GM19238 (cell line): ENCODE measurements at regions not wholly inside any gene's neighbourhood (a gene's known extent, or its start where the extent isn't known, plus 50 kb on each side); places are given as distances from the start of the nearest gene placed in this dataset.
"Not testable (repeated sequence)": the region's sequence is repeated elsewhere in the genome, so short reads cannot be mapped to it uniquely, and the experiment has no call there.

ENCODE experiments used
- DNase-seq: peaks from one replicate; pipeline ENCODE4 v3.0.0; 2011; ENCODE audit warnings: low spot score; ENCODE audit not compliant: insufficient read length

- DNase-seq = no peak
Measured at GRCh38 chr1:228891272-228892034, 156.2 kb downstream of the RHOU start.

DNA sequence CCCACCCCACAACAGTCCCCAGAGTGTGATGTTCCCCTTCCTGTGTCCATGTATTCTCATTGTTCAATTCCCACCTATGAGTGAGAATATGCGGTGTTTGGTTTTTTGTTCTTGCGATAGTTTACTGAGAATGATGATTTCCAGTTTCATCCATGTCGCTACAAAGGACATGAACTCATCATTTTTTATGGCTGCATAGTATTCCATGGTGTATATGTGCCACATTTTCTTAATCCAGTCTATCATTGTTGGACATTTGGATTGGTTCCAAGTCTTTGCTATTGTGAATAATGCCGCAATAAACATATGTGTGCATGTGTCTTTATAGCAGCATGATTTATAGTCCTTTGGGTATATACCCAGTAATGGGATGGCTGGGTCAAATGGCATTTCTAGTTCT is 156.9 kb downstream of the RHOU start:
- DNase-seq = not testable (repeated sequence)

DNA sequence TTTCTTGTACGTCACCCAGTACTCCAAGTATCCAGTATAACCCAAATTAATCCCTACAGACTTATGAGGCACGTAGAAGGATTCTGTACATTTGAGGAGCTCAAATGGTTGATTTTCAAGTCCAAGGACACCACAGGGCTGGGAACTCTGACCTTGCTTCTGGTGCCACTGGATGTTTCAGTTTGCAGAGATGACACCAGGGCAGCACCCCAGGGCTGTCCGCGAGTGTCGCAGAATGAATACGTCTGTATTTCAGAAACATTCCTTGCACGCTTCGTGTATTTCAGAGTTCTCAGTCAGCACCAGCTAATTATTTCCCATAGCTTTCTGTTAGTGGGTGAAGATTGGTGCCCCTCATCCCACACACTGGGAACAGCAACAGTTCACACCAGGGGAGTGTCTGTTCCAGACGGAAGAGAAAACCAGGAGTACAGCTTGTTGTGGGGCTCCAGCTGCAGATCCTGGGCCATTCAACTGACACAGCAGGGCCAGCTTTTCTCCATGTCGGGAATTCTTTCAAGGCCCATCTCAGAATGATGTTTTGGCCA is 159.2 kb downstream of the RHOU start:
- DNase-seq = no peak

GRCh38 chr1:228897901-228898300 is 162.6 kb downstream of the RHOU start:
- DNase-seq = no peak

GRCh38 chr1:228898582-228898992 is 163.3 kb downstream of the RHOU start:
- DNase-seq = peak; percentile 26

DNA sequence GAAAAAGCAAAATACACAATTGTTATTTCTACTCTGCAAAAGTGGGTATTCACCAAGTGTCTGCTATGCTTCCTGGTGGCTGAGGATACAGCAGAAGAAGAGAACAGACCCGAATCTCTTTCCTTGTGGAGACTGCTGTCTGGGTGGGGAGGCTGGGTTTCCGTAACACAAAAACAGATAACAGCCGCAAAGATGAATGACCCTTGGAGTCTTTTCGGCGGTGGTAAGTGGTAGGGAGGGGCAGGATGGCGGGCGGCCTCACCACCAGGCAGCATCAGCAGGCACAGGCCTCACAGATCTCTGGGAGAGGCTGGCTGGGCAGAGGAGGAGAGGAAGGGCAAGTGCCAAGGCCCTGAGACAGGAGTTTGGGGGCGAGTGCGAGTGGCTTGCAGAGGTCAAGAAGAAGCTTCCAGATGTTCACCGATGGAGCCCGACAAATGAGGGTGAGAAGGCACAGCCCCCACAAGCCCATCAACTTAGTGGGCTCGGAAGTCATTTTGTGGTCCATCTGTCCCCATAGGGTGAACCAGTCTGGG is 164.2 kb downstream of the RHOU start:
- DNase-seq = no peak

DNA sequence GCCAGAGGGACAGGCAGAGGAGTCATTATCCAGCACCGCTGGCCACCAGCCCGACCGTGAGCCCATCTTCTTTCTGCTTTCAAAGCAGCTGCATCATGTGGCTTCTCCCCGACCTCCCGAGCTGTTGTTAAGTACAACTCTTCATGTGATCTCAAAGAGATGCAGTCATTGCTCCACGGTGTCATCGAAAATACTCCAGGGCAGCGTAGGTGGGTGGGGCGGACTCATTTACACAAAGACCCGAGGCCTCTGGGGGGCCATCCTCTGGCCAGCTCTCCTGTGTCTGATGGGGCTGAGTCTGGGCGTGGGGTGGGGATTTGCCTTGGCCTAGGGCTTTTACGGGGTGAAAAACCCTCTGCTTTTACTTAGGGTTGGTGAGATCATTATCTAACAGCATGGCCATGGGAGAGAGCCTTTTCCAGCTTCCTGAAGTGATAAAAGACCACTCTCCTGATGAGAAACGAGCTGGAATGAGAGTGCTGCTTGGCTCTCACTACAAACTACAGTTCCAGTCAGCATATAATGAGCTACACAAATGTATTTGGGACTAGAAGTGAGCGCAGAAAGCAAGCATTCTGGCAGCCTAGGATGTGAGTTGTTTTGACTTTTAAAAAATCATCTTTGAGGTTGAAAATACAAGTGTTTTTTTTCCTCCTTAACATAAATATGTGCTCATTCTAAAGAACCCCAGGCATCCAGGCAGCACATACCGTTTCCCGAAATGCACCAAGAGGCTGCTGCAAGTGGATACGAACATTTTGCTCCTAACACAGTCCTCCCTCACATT is 165.0 kb downstream of the RHOU start:
- no peak for DNase-seq

- DNase-seq = no peak
Measured at GRCh38 chr1:228900886-228901392, 165.7 kb downstream of the RHOU start.

DNA sequence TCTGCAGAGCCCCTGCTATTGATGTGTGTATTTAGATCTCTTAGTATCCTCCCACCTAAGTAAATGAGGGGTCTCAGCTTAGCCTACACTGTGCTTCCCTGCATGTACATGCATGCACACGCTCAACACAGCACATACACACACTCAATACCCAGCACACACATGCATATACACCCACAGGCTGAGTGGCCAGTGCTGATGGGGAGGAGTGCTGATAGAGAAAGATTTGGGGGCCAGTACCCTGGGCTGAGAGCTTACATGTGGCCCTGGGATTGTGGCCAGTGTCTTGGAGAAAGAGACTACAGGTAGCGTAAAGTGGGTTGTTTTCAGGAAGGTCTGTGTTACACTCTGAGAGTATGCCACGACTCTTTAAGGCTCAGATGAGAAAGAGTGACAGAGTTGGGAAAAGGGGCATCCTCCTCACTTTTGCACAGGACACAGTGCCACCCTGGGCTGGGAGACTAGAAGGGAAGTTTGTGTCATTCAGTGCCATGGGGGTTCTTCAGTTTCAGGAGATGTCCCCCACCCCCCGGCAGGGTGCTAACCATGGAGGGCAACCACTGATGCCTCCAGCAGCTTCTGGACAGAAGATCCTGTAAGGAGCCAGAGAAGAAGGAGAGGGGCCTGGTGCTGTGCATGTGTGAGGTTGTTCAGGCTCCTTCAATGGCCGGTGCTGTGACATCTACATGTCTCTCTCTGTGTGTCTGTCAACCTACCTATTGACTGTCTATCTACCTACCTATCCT is 166.8 kb downstream of the RHOU start:
- DNase-seq = no peak

DNA sequence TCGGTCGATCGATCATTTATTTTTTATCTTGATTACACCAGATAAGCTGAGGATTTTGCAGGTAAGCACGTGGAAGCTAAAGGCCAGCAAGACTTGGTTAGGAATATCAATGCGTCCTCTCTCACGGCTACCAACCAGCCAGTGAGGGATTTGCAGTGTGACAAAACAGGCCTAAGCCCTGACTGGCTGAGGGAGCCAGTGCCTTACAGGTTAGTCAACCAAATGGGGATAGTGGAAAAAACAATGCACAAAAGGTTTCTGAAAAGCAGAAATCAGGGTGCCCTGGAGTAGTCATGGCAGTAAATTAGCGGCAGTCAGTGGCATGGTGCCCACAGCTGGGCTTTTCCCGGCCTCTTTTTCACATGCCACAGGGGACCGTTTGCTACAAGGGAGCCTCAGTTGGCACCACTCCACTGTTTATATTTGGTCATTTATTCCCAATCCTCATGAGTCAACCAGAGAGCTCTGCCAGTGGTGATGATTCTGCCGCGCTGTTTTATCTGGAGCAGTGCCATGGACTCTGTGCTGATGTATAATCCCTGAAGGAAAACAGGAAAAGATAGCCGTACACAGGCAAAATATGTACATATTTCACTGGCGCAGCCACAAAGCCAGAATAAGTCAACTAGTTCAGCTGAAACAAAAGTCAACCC is 167.6 kb downstream of the RHOU start:
- DNase-seq = no peak

DNA sequence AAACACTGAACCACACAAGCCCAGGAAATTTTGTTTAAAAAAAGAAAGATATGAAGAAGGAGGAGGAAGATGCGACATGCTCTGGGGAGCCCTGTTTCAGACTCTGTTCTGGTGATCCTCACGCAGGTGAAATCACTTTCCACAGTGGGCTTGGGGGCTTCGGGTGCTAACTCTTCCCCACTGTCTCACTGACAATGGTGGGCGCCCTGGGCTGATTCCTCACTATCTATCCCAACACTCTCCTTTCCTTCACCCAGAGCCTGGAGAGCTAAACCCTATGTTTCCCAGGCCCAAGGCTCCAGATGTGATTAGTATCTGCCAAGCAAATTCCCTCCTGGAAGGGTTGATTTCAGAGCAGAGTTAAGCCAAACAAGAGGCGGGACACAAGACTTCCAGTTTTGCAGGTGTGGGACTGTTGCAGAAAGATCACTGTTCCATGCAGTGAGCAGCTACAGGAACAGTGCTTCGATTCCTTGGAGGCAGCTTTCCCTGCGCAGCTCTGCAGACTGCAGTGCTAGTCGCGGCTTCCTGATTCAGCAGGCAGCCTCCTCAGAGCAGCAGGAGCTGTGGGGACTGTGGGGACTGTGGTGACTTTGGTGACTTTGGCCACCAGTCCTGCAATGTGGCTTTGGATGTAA is 168.3 kb downstream of the RHOU start:
- DNase-seq = no peak

GRCh38 chr1:228904222-228904621 is 168.9 kb downstream of the RHOU start:
- DNase-seq = no peak

GRCh38 chr1:228905701-228906101 is 170.4 kb downstream of the RHOU start:
- no peak for DNase-seq

DNA sequence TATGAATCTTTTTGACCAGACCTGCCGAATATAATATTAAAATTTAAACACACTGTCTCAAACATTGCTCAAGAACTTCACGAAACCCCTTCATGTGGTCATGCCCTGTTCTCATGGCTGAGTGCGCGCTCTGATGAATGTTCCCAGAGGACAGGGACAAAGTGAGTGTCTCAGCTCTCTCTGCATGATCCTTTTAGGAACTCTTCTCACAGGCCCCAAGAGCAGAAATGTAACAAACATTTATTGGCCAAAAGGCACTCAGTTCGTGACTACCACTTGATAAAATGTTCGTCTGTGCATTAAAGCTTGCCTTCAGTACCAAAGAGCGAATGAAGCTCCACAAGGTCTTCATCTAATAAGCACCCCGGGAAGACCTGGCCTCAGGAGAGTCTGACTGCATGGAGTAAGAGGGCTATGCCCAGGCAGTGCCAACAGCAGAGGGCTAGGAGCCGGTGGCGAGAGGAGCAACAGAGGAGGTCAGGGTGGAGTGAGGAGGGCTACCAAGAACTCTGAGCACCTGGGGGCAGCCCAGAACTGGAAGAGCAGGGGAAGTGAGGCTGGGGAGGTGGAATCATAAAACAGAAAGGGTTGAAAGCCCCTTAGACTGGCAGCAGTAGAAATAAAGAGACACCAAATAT is 171.1 kb downstream of the RHOU start:
- DNase-seq = no peak

GRCh38 chr1:228911225-228912210 is 176.2 kb downstream of the RHOU start:
- DNase-seq = no peak

GRCh38 chr1:228913626-228914414 is 178.5 kb downstream of the RHOU start:
- DNase-seq = no peak

DNA sequence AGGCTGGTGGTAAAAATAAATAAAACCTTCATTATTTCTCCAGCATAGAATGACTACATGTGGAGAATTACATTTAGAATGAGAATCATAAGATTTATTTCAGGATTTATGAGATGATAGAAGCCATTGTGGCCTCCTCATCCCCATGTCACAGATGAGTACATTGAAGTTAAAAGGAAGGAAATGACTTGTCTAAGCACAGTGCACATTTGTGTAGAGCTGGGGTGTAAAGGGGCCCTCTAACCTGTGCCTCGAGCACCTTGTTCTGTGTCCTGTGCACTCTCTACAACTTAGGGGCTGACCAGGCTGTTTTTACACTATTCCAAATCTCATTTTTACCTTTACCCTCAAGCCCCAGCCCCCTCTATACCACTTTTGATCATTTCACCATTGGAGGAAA is 179.4 kb downstream of the RHOU start:
- DNase-seq = no peak

DNA sequence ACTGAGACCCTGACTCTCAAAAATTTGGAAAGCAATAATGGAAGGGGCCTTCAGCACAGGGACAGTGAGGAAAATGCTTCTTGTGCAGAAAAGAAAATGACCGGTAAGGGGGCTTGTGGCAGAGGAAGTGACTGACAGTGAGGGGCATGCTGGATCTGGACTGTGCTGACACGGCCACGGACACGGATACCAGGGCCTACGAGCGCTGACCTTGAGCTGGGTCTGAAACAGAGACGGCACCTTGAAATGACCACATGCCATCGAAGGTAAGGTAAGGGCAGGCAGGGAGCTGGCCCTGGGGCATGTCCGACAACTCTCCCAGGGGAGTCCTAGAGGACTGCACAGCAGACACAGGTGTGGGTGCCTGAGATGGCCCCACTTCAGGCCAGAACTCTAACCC is 182.1 kb downstream of the RHOU start:
- DNase-seq = no peak
